Panc1 (cell line): ENCODE measurements at regions not wholly inside any gene's neighbourhood (a gene's known extent, or its start where the extent isn't known, plus 50 kb on each side); places are given as distances from the start of the nearest gene placed in this dataset.

Source experiments
- ATAC-seq: fragments of 200-7000 bp; cut with Tn5 transposase; 2 replicates; pipeline ENCODE4 v1.9.1; 2020; ENCODE audit warnings: mild to moderate bottlenecking, moderate library complexity
- BruUV-seq: library from RNA; stranded (reverse); fragments of 400-500 nt; replicated peaks from 2 replicates; lab custom pipeline; 2021; lab: Mats Ljungman, UMichigan
- CTCF ChIA-PET: fragments of 300-600 bp; sonication (Branson Sonifier 250); formaldehyde crosslinking; loops from one replicate; lab custom pipeline; 2022; ENCODE audit warnings: antibody characterized with exemption; lab: Charles Lee
- POLR2A ChIA-PET: fragments of 300-600 bp; sonication (Branson Sonifier 250); formaldehyde crosslinking; loops from one replicate; lab custom pipeline; 2022; ENCODE audit warnings: antibody characterized with exemption; lab: Charles Lee
- DNase-seq: peaks from one replicate; pipeline ENCODE4 v3.0.0-alpha.2; 2010; ENCODE audit warnings: low read depth, low spot score
- H3K27ac ChIP-seq: 2 replicates; pipeline ENCODE4 v1.5.1; 2011; ENCODE audit warnings: mild to moderate bottlenecking, low read length, inconsistent platforms
- H3K27me3 ChIP-seq: fragments of 200-500 bp; sonication (Bioruptor generic); 2 replicates; pipeline ENCODE4 v1.6.0; 2014; ENCODE audit warnings: low read length, inconsistent platforms; ENCODE audit not compliant: control insufficient read depth, insufficient read depth
- H3K36me3 ChIP-seq: fragments of 200-500 bp; sonication (Bioruptor generic); 2 replicates; pipeline ENCODE4 v1.5.1; 2014; ENCODE audit warnings: inconsistent platforms, mild to moderate bottlenecking, low read length, moderate library complexity; ENCODE audit not compliant: control insufficient read depth, insufficient read depth
- H3K4me1 ChIP-seq: 2 replicates; pipeline ENCODE4 v1.5.1; 2011; ENCODE audit warnings: inconsistent platforms, mild to moderate bottlenecking, low read length, moderate library complexity; ENCODE audit not compliant: control insufficient read depth, insufficient read depth
- H3K4me3 ChIP-seq, 2 experiments: 2 replicates each; pipeline ENCODE4 v1.5.1; 2011 to 2012; ENCODE audit warnings: low read depth in 2 of 2, low read length in 2 of 2, mild to moderate bottlenecking in 2 of 2, inconsistent platforms in 1 of 2, moderate library complexity in 1 of 2
- H3K9me3 ChIP-seq: fragments of 200-500 bp; sonication (Bioruptor generic); 2 replicates; pipeline ENCODE4 v1.5.1; 2014; ENCODE audit warnings: low read depth, mild to moderate bottlenecking, inconsistent platforms, low read length, moderate library complexity; ENCODE audit not compliant: control insufficient read depth, insufficient read depth
- CTCF ChIP-seq: fragments of 450-650 bp; IDR thresholded peaks from 2 replicates; pipeline ENCODE4 v1.5.1; 2017; ENCODE audit warnings: mild to moderate bottlenecking
- POLR2AphosphoS5 ChIP-seq: IDR thresholded peaks from 2 replicates; pipeline ENCODE4 v1.6.1; 2012; ENCODE audit warnings: mild to moderate bottlenecking, low read depth, low read length, moderate library complexity
- REST ChIP-seq, 2 experiments: IDR thresholded peaks; 2 replicates each; pipeline ENCODE4 v1.6.1; 2011 to 2012; ENCODE audit warnings: low read depth in 2 of 2, control low read depth in 1 of 2, low read length in 1 of 2, mild to moderate bottlenecking in 1 of 2, moderate library complexity in 1 of 2; ENCODE audit not compliant: insufficient read depth in 1 of 2
- SIN3A ChIP-seq: IDR thresholded peaks from 2 replicates; pipeline ENCODE4 v1.6.1; 2012; ENCODE audit warnings: low read depth, mild to moderate bottlenecking, low read length, moderate library complexity, borderline replicate concordance; ENCODE audit not compliant: insufficient read depth
- TCF7L2 ChIP-seq: IDR thresholded peaks from 2 replicates; pipeline ENCODE4 v1.6.1; 2011; ENCODE audit warnings: mild to moderate bottlenecking, low read depth, low read length, inconsistent platforms
- in situ Hi-C: cut with HindIII; loops from 2 replicates; pipeline ENCODE4 v1.10.0; 2016; ENCODE audit warnings: low sequenced_read_pairs, low pct_unique_long_range_greater_than_20kb
- intact Hi-C: fragments of 100-400 bp; cut with micrococcal nuclease; formaldehyde crosslinking; loops from one replicate; pipeline ENCODE4 v1.10.0; 2022; ENCODE audit not compliant: unreplicated experiment

GRCh38 chr2:181384923-181385322 lies 72.3 kb upstream of the ITGA4 start:
- BruUV-seq: no TSS peak
- in situ Hi-C loops: no loop called here
- TF ChIP-seq TCF7L2 (no peak), REST (IDR thresholded peaks at IDR 0.05; ENCODE audit: insufficient read depth in 1 of 2, low read depth in 2 of 2, low read length in 1 of 2) (no peak), CTCF (no peak), POLR2AphosphoS5 (no peak), SIN3A (no peak)
- ChIA-PET CTCF (no interaction called here), POLR2A (no interaction called here)
- Histone ChIP-seq H3K4me3 (no peak overlapping the region), H3K36me3 (no peaks in the 10 kb centered on the region), H3K4me1 (no peaks in the 10 kb centered on the region), H3K27ac (no peak overlapping the region), H3K9me3 (no peaks in the 10 kb centered on the region; the same call in 1 of the 2 replicates), H3K27me3 (no peaks in the 10 kb centered on the region)
- DNase-seq (no peak), ATAC-seq (no peak)
- intact Hi-C loops: no loop called here

GRCh38 chr2:181389524-181389923 lies 67.7 kb upstream of the ITGA4 start:
- H3K27me3 ChIP-seq: no peaks in the 10 kb centered on the region
- H3K4me1 ChIP-seq: no peaks in the 10 kb centered on the region
- in situ Hi-C loops: no loop called here
- intact Hi-C loops: no loop called here
- ChIA-PET CTCF (no interaction called here), POLR2A (no interaction called here)
- no peak overlapping the region for H3K4me3 ChIP-seq
- TF ChIP-seq TCF7L2 (no peak), CTCF (no peak), SIN3A (no peak), REST (IDR thresholded peaks at IDR 0.05; ENCODE audit: insufficient read depth in 1 of 2, low read depth in 2 of 2, low read length in 1 of 2) (no peak), POLR2AphosphoS5 (no peak)
- ATAC-seq (no peak), DNase-seq (no peak)
- no TSS peak for BruUV-seq
- H3K36me3 ChIP-seq: no peaks in the 10 kb centered on the region
- no peak overlapping the region for H3K27ac ChIP-seq
- no peaks in the 10 kb centered on the region; the same call in 1 of the 2 replicates for H3K9me3 ChIP-seq
